ENCODE measurements at regions not wholly inside any gene's neighbourhood (a gene's known extent, or its start where the extent isn't known, plus 50 kb on each side); places are given as distances from the start of the nearest gene placed in this dataset.

DNA sequence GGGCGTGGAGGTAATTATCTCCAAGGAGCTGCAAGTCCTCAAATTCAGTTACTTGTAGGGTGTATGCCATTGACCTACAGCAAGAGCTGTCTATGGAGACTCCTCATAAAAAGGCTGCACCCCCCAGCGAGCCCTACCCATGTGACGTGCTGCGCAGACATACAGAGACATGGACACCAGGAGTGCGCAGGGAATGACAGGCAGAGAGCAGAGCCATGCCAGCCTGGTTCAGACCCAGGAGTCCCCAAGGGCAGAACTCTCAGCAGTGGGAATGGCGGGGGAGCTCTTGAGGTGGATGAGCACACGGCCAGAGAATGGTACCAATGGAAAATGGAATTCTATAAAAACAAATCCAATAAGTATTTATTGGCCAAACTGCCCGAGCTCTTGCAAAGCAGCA is 310.1 kb downstream of the MYCN start:
- H3K36me3 ChIP-seq (ENCODE audit: control insufficient read depth, insufficient read depth, low read length), result no peaks in the 10 kb centered on the region
- H3K56ac ChIP-seq (ENCODE audit: extremely low read depth, insufficient read depth, low read length), result no peak overlapping the region
- H3K4me2 ChIP-seq (ENCODE audit: low read depth, low read length), result no peak overlapping the region
- DNase-seq (no peak), ATAC-seq (ENCODE audit: low read depth) (no peak)
- H3K23ac ChIP-seq (ENCODE audit: low read depth, low read length), result no peak overlapping the region
- H3K27ac ChIP-seq (ENCODE audit: insufficient read depth, low read length), result no peak overlapping the region
- no peak overlapping the region for H4K5ac ChIP-seq (ENCODE audit: low read depth, low read length)
- no peak overlapping the region for H3K9ac ChIP-seq (ENCODE audit: low read depth, low read length)
- H3K18ac ChIP-seq (ENCODE audit: low read depth, low read length), result no peak overlapping the region
- in situ Hi-C loops (cut with MboI; ENCODE audit: low sequenced_read_pairs) (no loop called here), dilution Hi-C loops (cut with HindIII; ENCODE audit: low sequenced_read_pairs, unreplicated experiment) (no loop called here), intact Hi-C loops (cut with micrococcal nuclease) (no loop called here)
- H2AK9ac ChIP-seq (replicated peaks; ENCODE audit: low read depth, low read length, poor library complexity), result no peak overlapping the region
- H3K4me3 ChIP-seq (ENCODE audit: insufficient read depth, low read depth, low read length), result no peak overlapping the region
- no peak overlapping the region for H3K4ac ChIP-seq (ENCODE audit: low read depth, low read length)
- POLR2A ChIA-PET (ENCODE audit: unreplicated experiment), result no interaction called here
- H3K27me3 ChIP-seq (ENCODE audit: control insufficient read depth, insufficient read depth, low read length), result no peaks in the 10 kb centered on the region
- H3K4me1 ChIP-seq (ENCODE audit: control insufficient read depth, insufficient read depth, low read length), result no peaks in the 10 kb centered on the region
- no peak overlapping the region for H2AFZ ChIP-seq (replicated peaks; ENCODE audit: low read length, poor library complexity)
- no peak overlapping the region for H2BK5ac ChIP-seq (ENCODE audit: low read depth, low read length, poor library complexity, severe bottlenecking)
- no peaks in the 10 kb centered on the region for H4K20me1 ChIP-seq (ENCODE audit: insufficient read depth, low read length)
- H2BK20ac ChIP-seq (ENCODE audit: low read depth, low read length), result no peak overlapping the region
- H4K8ac ChIP-seq (ENCODE audit: low read depth in 2 of 2, low read length in 2 of 2), result no peak overlapping the region
- H3K79me1 ChIP-seq (ENCODE audit: low read depth in 1 of 2, low read length in 2 of 2), result no peaks in the 10 kb centered on the region
- no peak overlapping the region for H3K14ac ChIP-seq (replicated peaks; ENCODE audit: low read depth, low read length)
- no CpG with 5 or more reads among the region's 8 CpGs for WGBS, 2 experiments (ENCODE audit: extremely low coverage in 2 of 2, insufficient read length in 1 of 2)
- H2AK5ac ChIP-seq (ENCODE audit: low read depth, low read length), result no peak overlapping the region
- no peak overlapping the region for H2BK15ac ChIP-seq (ENCODE audit: low read depth, low read length)
- peaks cover 52% of the 10 kb centered on the region for H3K9me3 ChIP-seq (ENCODE audit: control insufficient read depth, insufficient read depth, low read length)
- TF ChIP-seq RFX5 (IDR thresholded peaks at IDR 0.05; ENCODE audit: low read depth, low read length) (no peak), POLR2A (IDR thresholded peaks at IDR 0.05; ENCODE audit: low read depth, low read length) (no peak), RAD21 (IDR thresholded peaks at IDR 0.05; ENCODE audit: low read length) (no peak), CHD1 (IDR thresholded peaks at IDR 0.05; ENCODE audit: low read depth, low read length) (no peak), RCOR1 (IDR thresholded peaks at IDR 0.05; ENCODE audit: insufficient replicate concordance, low read length) (no peak), MXI1 (IDR thresholded peaks at IDR 0.05; ENCODE audit: borderline replicate concordance, low read depth, low read length) (no peak), SMC3 (IDR thresholded peaks at IDR 0.05; ENCODE audit: low read depth, low read length) (no peak), BHLHE40 (IDR thresholded peaks at IDR 0.05; ENCODE audit: low read depth, low read length) (no peak), CEBPB (IDR thresholded peaks at IDR 0.05; ENCODE audit: low read depth, low read length) (no peak), MAZ (IDR thresholded peaks at IDR 0.05; ENCODE audit: borderline replicate concordance, low read depth, low read length) (no peak), MAFK (IDR thresholded peaks at IDR 0.05; ENCODE audit: low read depth, low read length) (no peak), NFE2L2 (IDR thresholded peaks at IDR 0.05; ENCODE audit: low read depth, low read length) (no peak), FOS (IDR thresholded peaks at IDR 0.05; ENCODE audit: low read depth, low read length) (no peak)
- TF ChIP-seq, protein P1, sequence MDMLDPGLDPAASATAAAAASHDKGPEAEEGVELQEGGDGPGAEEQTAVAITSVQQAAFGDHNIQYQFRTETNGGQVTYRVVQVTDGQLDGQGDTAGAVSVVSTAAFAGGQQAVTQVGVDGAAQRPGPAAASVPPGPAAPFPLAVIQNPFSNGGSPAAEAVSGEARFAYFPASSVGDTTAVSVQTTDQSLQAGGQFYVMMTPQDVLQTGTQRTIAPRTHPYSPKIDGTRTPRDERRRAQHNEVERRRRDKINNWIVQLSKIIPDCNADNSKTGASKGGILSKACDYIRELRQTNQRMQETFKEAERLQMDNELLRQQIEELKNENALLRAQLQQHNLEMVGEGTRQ (IDR thresholded peaks at IDR 0.05; ENCODE audit: low read depth, low read length), result no peak
- TF ChIP-seq, protein P2, sequence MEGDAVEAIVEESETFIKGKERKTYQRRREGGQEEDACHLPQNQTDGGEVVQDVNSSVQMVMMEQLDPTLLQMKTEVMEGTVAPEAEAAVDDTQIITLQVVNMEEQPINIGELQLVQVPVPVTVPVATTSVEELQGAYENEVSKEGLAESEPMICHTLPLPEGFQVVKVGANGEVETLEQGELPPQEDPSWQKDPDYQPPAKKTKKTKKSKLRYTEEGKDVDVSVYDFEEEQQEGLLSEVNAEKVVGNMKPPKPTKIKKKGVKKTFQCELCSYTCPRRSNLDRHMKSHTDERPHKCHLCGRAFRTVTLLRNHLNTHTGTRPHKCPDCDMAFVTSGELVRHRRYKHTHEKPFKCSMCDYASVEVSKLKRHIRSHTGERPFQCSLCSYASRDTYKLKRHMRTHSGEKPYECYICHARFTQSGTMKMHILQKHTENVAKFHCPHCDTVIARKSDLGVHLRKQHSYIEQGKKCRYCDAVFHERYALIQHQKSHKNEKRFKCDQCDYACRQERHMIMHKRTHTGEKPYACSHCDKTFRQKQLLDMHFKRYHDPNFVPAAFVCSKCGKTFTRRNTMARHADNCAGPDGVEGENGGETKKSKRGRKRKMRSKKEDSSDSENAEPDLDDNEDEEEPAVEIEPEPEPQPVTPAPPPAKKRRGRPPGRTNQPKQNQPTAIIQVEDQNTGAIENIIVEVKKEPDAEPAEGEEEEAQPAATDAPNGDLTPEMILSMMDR (conservative IDR thresholded peaks at IDR 0.05; ENCODE audit: low read depth, low read length), result no peak
- TF ChIP-seq, protein P3, sequence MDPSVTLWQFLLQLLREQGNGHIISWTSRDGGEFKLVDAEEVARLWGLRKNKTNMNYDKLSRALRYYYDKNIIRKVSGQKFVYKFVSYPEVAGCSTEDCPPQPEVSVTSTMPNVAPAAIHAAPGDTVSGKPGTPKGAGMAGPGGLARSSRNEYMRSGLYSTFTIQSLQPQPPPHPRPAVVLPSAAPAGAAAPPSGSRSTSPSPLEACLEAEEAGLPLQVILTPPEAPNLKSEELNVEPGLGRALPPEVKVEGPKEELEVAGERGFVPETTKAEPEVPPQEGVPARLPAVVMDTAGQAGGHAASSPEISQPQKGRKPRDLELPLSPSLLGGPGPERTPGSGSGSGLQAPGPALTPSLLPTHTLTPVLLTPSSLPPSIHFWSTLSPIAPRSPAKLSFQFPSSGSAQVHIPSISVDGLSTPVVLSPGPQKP (IDR thresholded peaks at IDR 0.05; ENCODE audit: borderline replicate concordance, low read depth, low read length), result no peak
- H3K9me1 ChIP-seq (ENCODE audit: insufficient read depth, low read length), result no peaks in the 10 kb centered on the region
- CTCF ChIA-PET, result no interaction called here
- H4K91ac ChIP-seq (ENCODE audit: insufficient read depth, low read depth, low read length), result no peak overlapping the region
- H2BK120ac ChIP-seq (ENCODE audit: low read depth, low read length), result no peak overlapping the region
- BruUV-seq (replicated peaks), result no TSS peak

All from IMR-90 (cell line).